ENCODE measurements at regions not wholly inside any gene's neighbourhood (a gene's known extent, or its start where the extent isn't known, plus 50 kb on each side); places are given as distances from the start of the nearest gene placed in this dataset.

GRCh38 chr1:119286587-119287181 is 81.9 kb upstream of the HAO2 start:
- Mint-ChIP-seq H3K36me3 (ENCODE audit: insufficient read depth, unreplicated experiment) (no peaks in the 10 kb centered on the region), H3K27me3 (ENCODE audit: unreplicated experiment) (no peaks in the 10 kb centered on the region), H3K9me3 (ENCODE audit: low read depth, unreplicated experiment) (no peaks in the 10 kb centered on the region), H3K4me1 (ENCODE audit: low read depth, unreplicated experiment) (no peaks in the 10 kb centered on the region), H3K4me3 (ENCODE audit: low read depth, unreplicated experiment) (no peak overlapping the region), H3K27ac (ENCODE audit: unreplicated experiment) (no peak overlapping the region)
- CTCF ChIA-PET, result no interaction called here
- intact Hi-C loops (cut with micrococcal nuclease; ENCODE audit: unreplicated experiment), result no loop called here
- no TSS peak for BruUV-seq (replicated peaks)
- no peak for TF ChIP-seq CTCF (IDR thresholded peaks at IDR 0.05; ENCODE audit: unreplicated experiment)
- DNase-seq, result peak; percentile 33

- no peaks in the 10 kb centered on the region for H3K9me3 Mint-ChIP-seq (ENCODE audit: low read depth, unreplicated experiment)
- no peak for TF ChIP-seq CTCF (IDR thresholded peaks at IDR 0.05; ENCODE audit: unreplicated experiment)
- CTCF ChIA-PET, result no interaction called here
- no peak for DNase-seq
- no peak overlapping the region for H3K27ac Mint-ChIP-seq (ENCODE audit: unreplicated experiment)
- no TSS peak for BruUV-seq (replicated peaks)
- H3K4me1 Mint-ChIP-seq (ENCODE audit: low read depth, unreplicated experiment), result no peaks in the 10 kb centered on the region
- no peaks in the 10 kb centered on the region for H3K36me3 Mint-ChIP-seq (ENCODE audit: insufficient read depth, unreplicated experiment)
- intact Hi-C loops (cut with micrococcal nuclease; ENCODE audit: unreplicated experiment), result no loop called here
- no peak overlapping the region for H3K4me3 Mint-ChIP-seq (ENCODE audit: low read depth, unreplicated experiment)
- H3K27me3 Mint-ChIP-seq (ENCODE audit: unreplicated experiment), result peaks cover 9% of the 10 kb centered on the region
These were observed 79.8 kb upstream of the HAO2 start for GRCh38 chr1:119288751-119289150.

GRCh38 chr1:119290297-119290696 is 78.3 kb upstream of the HAO2 start:
- Mint-ChIP-seq H3K36me3 (ENCODE audit: insufficient read depth, unreplicated experiment) (no peaks in the 10 kb centered on the region), H3K4me1 (ENCODE audit: low read depth, unreplicated experiment) (no peaks in the 10 kb centered on the region), H3K27ac (ENCODE audit: unreplicated experiment) (no peak overlapping the region), H3K9me3 (ENCODE audit: low read depth, unreplicated experiment) (no peaks in the 10 kb centered on the region), H3K4me3 (ENCODE audit: low read depth, unreplicated experiment) (no peak overlapping the region), H3K27me3 (ENCODE audit: unreplicated experiment) (peaks cover 13% of the 10 kb centered on the region)
- intact Hi-C loops (cut with micrococcal nuclease; ENCODE audit: unreplicated experiment), result no loop called here
- CTCF ChIA-PET, result no interaction called here
- BruUV-seq (replicated peaks), result no TSS peak
- DNase-seq, result no peak
- TF ChIP-seq CTCF (IDR thresholded peaks at IDR 0.05; ENCODE audit: unreplicated experiment), result no peak

- CTCF ChIA-PET, result no interaction called here
- no peak overlapping the region for H3K27ac Mint-ChIP-seq (ENCODE audit: unreplicated experiment)
- H3K4me3 Mint-ChIP-seq (ENCODE audit: low read depth, unreplicated experiment), result no peak overlapping the region
- no peaks in the 10 kb centered on the region for H3K36me3 Mint-ChIP-seq (ENCODE audit: insufficient read depth, unreplicated experiment)
- H3K4me1 Mint-ChIP-seq (ENCODE audit: low read depth, unreplicated experiment), result no peaks in the 10 kb centered on the region
- DNase-seq, result no peak
- intact Hi-C loops (cut with micrococcal nuclease; ENCODE audit: unreplicated experiment), result no loop called here
- BruUV-seq (replicated peaks), result no TSS peak
- TF ChIP-seq CTCF (IDR thresholded peaks at IDR 0.05; ENCODE audit: unreplicated experiment), result no peak
- peaks cover 20% of the 10 kb centered on the region for H3K27me3 Mint-ChIP-seq (ENCODE audit: unreplicated experiment)
- H3K9me3 Mint-ChIP-seq (ENCODE audit: low read depth, unreplicated experiment), result no peaks in the 10 kb centered on the region
These were observed 76.9 kb upstream of the HAO2 start for GRCh38 chr1:119291611-119292206.
